ENCODE measurements at regions not wholly inside any gene's neighbourhood (a gene's known extent, or its start where the extent isn't known, plus 50 kb on each side); places are given as distances from the start of the nearest gene placed in this dataset.

GRCh38 chr6:27558028-27558724, 85.3 kb upstream of the ZNF184 start:
- Histone ChIP-seq H2AFZ (ENCODE audit: low read length) (peak overlapping the region; percentile 64), H3K27me3 (ENCODE audit: control insufficient read depth, insufficient read depth, low read length) (peaks cover 10% of the 10 kb centered on the region)

DNA sequence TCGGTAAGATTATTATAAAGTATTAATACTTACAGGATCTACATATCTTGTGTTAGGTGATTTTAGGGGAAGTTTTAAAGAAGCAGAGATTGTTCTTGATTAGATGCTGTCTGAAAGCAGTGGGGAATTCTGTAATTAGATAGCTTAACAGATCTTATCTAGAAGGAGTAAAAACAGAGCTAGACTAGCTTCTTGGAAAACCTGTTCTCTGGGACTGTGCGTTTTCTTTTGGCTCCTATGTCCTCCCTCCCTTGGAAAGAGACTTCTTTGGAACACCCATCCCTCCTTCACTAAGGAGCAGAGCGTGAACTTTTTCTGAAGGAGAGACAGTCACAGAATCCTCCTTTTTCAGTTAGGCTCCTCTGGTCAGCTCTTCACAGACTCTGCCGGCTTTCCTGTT, 83.5 kb upstream of the ZNF184 start:
- Histone ChIP-seq H3K36me3 (ENCODE audit: control insufficient read depth, insufficient read depth, low read length) (no peaks in the 10 kb centered on the region), H3K27ac (ENCODE audit: insufficient read depth, low read length) (no peak overlapping the region), H3K4me1 (ENCODE audit: control insufficient read depth, extremely low read depth, insufficient read depth, low read length) (no peaks in the 10 kb centered on the region), H3K9me3 (ENCODE audit: control insufficient read depth, insufficient read depth, low read depth, low read length) (no peaks in the 10 kb centered on the region), H3K9ac (ENCODE audit: insufficient read depth, low read length) (no peak overlapping the region), H2AFZ (ENCODE audit: low read length) (no peak overlapping the region), H4K20me1 (ENCODE audit: control insufficient read depth, extremely low read depth, insufficient read depth, low read length) (no peaks in the 10 kb centered on the region), H3K4me3 (replicated peaks in 1 of 4; ENCODE audit: control extremely low read depth in 1 of 4, insufficient read depth in 1 of 4, low read depth in 3 of 4, low read length in 4 of 4) (no peak overlapping the region), H3K27me3 (ENCODE audit: control insufficient read depth, insufficient read depth, low read length) (peaks cover 10% of the 10 kb centered on the region), H3K4me2 (ENCODE audit: extremely low read depth, insufficient read depth, low read length) (no peak overlapping the region), H3K79me2 (ENCODE audit: control insufficient read depth, insufficient read depth, low read length) (no peaks in the 10 kb centered on the region)
- TF ChIP-seq EZH2 (IDR thresholded peaks at IDR 0.05; ENCODE audit: low read length, missing control alignments): no peak
- TF ChIP-seq CTCF (conservative IDR thresholded peaks at IDR 0.05 in 1 of 2, IDR thresholded peaks at IDR 0.05 in 1 of 2; ENCODE audit: low read depth in 1 of 2, low read length in 2 of 2): no peak
- DNase-seq (ENCODE audit: low read depth in 2 of 2): no peak

More at GRCh38 chr6:27558028-27558724, 85.3 kb upstream of the ZNF184 start:
- Histone ChIP-seq H3K27ac (ENCODE audit: insufficient read depth, low read length) (no peak overlapping the region), H3K4me2 (ENCODE audit: extremely low read depth, insufficient read depth, low read length) (peak overlapping the region; percentile 75), H3K9me3 (ENCODE audit: control insufficient read depth, insufficient read depth, low read depth, low read length) (no peaks in the 10 kb centered on the region), H3K4me3 (replicated peaks in 1 of 4; ENCODE audit: control extremely low read depth in 1 of 4, insufficient read depth in 1 of 4, low read depth in 3 of 4, low read length in 4 of 4) (peak overlapping the region; percentile 26 to 52 (median 37)), H3K79me2 (ENCODE audit: control insufficient read depth, insufficient read depth, low read length) (no peaks in the 10 kb centered on the region), H3K4me1 (ENCODE audit: control insufficient read depth, extremely low read depth, insufficient read depth, low read length) (no peaks in the 10 kb centered on the region), H3K9ac (ENCODE audit: insufficient read depth, low read length) (no peak overlapping the region), H4K20me1 (ENCODE audit: control insufficient read depth, extremely low read depth, insufficient read depth, low read length) (no peaks in the 10 kb centered on the region), H3K36me3 (ENCODE audit: control insufficient read depth, insufficient read depth, low read length) (no peaks in the 10 kb centered on the region)
- DNase-seq (ENCODE audit: low read depth in 2 of 2): peak in 1 of 2 donors; percentile 4
- TF ChIP-seq EZH2 (IDR thresholded peaks at IDR 0.05; ENCODE audit: low read length, missing control alignments): no peak
- TF ChIP-seq CTCF (conservative IDR thresholded peaks at IDR 0.05 in 1 of 2, IDR thresholded peaks at IDR 0.05 in 1 of 2; ENCODE audit: low read depth in 1 of 2, low read length in 2 of 2): no peak

GRCh38 chr6:27553123-27553904, 80.4 kb upstream of the ZNF184 start:
- peak overlapping the region in 3 of 4 experiments; percentile 8 to 23 (median 14) for H3K4me3 ChIP-seq (replicated peaks in 1 of 4; ENCODE audit: control extremely low read depth in 1 of 4, insufficient read depth in 1 of 4, low read depth in 3 of 4, low read length in 4 of 4)
- TF ChIP-seq EZH2 (IDR thresholded peaks at IDR 0.05; ENCODE audit: low read length, missing control alignments) (no peak), CTCF (conservative IDR thresholded peaks at IDR 0.05 in 1 of 2, IDR thresholded peaks at IDR 0.05 in 1 of 2; ENCODE audit: low read depth in 1 of 2, low read length in 2 of 2) (no peak)

More at GRCh38 chr6:27553123-27553904, 80.4 kb upstream of the ZNF184 start:
- Histone ChIP-seq H3K27me3 (ENCODE audit: control insufficient read depth, insufficient read depth, low read length) (peaks cover 10% of the 10 kb centered on the region), H3K9ac (ENCODE audit: insufficient read depth, low read length) (no peak overlapping the region), H3K79me2 (ENCODE audit: control insufficient read depth, insufficient read depth, low read length) (no peaks in the 10 kb centered on the region), H3K9me3 (ENCODE audit: control insufficient read depth, insufficient read depth, low read depth, low read length) (no peaks in the 10 kb centered on the region), H3K27ac (ENCODE audit: insufficient read depth, low read length) (no peak overlapping the region), H2AFZ (ENCODE audit: low read length) (no peak overlapping the region), H3K4me1 (ENCODE audit: control insufficient read depth, extremely low read depth, insufficient read depth, low read length) (no peaks in the 10 kb centered on the region), H3K36me3 (ENCODE audit: control insufficient read depth, insufficient read depth, low read length) (no peaks in the 10 kb centered on the region), H4K20me1 (ENCODE audit: control insufficient read depth, extremely low read depth, insufficient read depth, low read length) (no peaks in the 10 kb centered on the region), H3K4me2 (ENCODE audit: extremely low read depth, insufficient read depth, low read length) (peak overlapping the region; percentile 51)
- peak; percentile 38 to 55 for DNase-seq (ENCODE audit: low read depth in 2 of 2)
